ENCODE measurements at regions not wholly inside any gene's neighbourhood (a gene's known extent, or its start where the extent isn't known, plus 50 kb on each side); places are given as distances from the start of the nearest gene placed in this dataset.

DNA sequence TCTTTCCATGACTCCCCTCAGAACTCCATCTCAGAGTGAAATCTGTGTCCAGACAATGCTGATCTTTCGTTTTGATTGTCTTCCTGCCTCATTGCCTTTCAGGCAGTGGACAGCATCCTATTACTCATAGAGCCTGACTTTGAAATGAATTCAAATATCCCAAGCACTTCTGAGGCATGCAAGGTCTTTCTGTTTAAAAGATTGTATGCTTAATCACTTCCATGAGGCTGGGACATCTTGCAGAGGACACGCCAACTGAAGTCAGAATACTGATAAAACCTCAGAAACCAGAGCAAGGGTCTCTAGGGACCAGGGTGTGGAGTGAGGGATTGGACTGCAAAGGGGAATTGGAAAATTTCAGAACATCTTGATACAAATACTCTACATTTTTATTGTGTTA is 836.5 kb upstream of the ID2 start:
- TF ChIP-seq, protein P1, sequence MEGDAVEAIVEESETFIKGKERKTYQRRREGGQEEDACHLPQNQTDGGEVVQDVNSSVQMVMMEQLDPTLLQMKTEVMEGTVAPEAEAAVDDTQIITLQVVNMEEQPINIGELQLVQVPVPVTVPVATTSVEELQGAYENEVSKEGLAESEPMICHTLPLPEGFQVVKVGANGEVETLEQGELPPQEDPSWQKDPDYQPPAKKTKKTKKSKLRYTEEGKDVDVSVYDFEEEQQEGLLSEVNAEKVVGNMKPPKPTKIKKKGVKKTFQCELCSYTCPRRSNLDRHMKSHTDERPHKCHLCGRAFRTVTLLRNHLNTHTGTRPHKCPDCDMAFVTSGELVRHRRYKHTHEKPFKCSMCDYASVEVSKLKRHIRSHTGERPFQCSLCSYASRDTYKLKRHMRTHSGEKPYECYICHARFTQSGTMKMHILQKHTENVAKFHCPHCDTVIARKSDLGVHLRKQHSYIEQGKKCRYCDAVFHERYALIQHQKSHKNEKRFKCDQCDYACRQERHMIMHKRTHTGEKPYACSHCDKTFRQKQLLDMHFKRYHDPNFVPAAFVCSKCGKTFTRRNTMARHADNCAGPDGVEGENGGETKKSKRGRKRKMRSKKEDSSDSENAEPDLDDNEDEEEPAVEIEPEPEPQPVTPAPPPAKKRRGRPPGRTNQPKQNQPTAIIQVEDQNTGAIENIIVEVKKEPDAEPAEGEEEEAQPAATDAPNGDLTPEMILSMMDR (conservative IDR thresholded peaks at IDR 0.05; ENCODE audit: low read length): no peak
- no peak for TF ChIP-seq EZH2phosphoT487 (IDR thresholded peaks at IDR 0.05; ENCODE audit: borderline replicate concordance)

All from Loucy (cell line).